ENCODE measurements at regions not wholly inside any gene's neighbourhood (a gene's known extent, or its start where the extent isn't known, plus 50 kb on each side); places are given as distances from the start of the nearest gene placed in this dataset.

- TF ChIP-seq ZNF274 (IDR thresholded peaks at IDR 0.05; ENCODE audit: low read depth, low read length) (no peak), YY1 (IDR thresholded peaks at IDR 0.05; ENCODE audit: insufficient read depth, insufficient read length) (no peak)
These were observed 812.0 kb upstream of the NCAM2 start for GRCh38 chr21:20186186-20186585.

Data from NT2/D1 (cell line).